ENCODE measurements at regions not wholly inside any gene's neighbourhood (a gene's known extent, or its start where the extent isn't known, plus 50 kb on each side); places are given as distances from the start of the nearest gene placed in this dataset.

DNA sequence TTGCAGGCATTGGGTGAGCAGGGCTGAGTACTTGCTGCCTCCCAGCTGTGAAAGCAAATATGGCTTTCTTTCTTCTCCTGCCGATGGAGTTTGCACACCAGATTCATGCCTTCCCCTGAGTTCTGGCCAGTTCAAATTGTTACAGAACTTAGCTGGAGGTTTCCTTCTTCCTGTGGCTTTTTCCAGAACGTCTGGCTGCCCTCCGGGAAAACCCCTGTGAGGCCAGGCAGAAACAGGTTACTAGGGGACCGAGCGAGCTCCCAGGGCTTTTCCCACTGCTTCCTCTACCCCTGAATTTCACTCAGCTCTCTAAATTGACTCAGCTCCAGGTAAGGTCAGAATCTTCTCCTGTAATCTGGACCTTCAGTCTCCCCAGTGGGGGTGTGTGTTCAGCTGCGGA lies 482.4 kb downstream of the C4orf33 start:
- in situ Hi-C loops (cut with MboI) (no loop called here), intact Hi-C loops (cut with micrococcal nuclease) (no loop called here)
- no TSS peak for BruUV-seq (replicated peaks)
- DNase-seq (ENCODE audit: extremely low read depth in 1 of 4, low spot score in 3 of 4), result no peak
- WGBS (ENCODE audit: insufficient coverage, low coverage, missing lambda C conversion rate), result 6% methylated on average over 6 of the region's 6 CpGs
- H3K9ac ChIP-seq (ENCODE audit: insufficient read depth in 1 of 2, low read depth in 2 of 2, low read length in 2 of 2), result no peak overlapping the region
- no peaks in the 10 kb centered on the region for H3K36me3 ChIP-seq (ENCODE audit: control insufficient read depth, insufficient read depth, low read length)
- no peaks in the 10 kb centered on the region for H3K27me3 ChIP-seq (ENCODE audit: control insufficient read depth in 2 of 2, insufficient read depth in 2 of 2, low read length in 2 of 2)
- no peak overlapping the region for H3K27ac ChIP-seq (ENCODE audit: extremely low read depth, low read depth, low read length)
- H3K79me2 ChIP-seq (ENCODE audit: control insufficient read depth, insufficient read depth, low read length), result no peaks in the 10 kb centered on the region
- TF ChIP-seq MED1 (CRISPR knock-in tag; IDR thresholded peaks at IDR 0.05; ENCODE audit: borderline replicate concordance) (no peak), MBD2 (IDR thresholded peaks at IDR 0.05; ENCODE audit: borderline replicate concordance, low read depth) (no peak), SRF (CRISPR knock-in tag; IDR thresholded peaks at IDR 0.05) (no peak), STAT5A (IDR thresholded peaks at IDR 0.05; ENCODE audit: borderline replicate concordance, low read length) (no peak), SNRNP70 (optimal IDR thresholded peaks at IDR 0.05; ENCODE audit: low read depth, low read length) (no peak), SAFB (IDR thresholded peaks at IDR 0.05; ENCODE audit: borderline replicate concordance, low read depth, low read length) (no peak), ZNF134 (CRISPR knock-in tag; conservative IDR thresholded peaks at IDR 0.05) (no peak), THRAP3 (IDR thresholded peaks at IDR 0.05; ENCODE audit: borderline replicate concordance) (no peak), PRMT5 (CRISPR knock-in tag; IDR thresholded peaks at IDR 0.05) (no peak), ZBTB1 (CRISPR knock-in tag; IDR thresholded peaks at IDR 0.05; ENCODE audit: borderline replicate concordance, low read depth) (no peak), GATA2 (CRISPR knock-in tag; IDR thresholded peaks at IDR 0.05) (no peak), MECOM (CRISPR knock-in tag; IDR thresholded peaks at IDR 0.05) (no peak)
- H3K9me3 ChIP-seq (replicated peaks; ENCODE audit: control insufficient read depth, insufficient read depth, low read depth, low read length), result no peaks in the 10 kb centered on the region
- no peak overlapping the region for H2AFZ ChIP-seq (ENCODE audit: low read depth, low read length)
- no peak overlapping the region for H3K4me3 ChIP-seq
- H3K4me1 ChIP-seq (replicated peaks in 1 of 2; ENCODE audit: control insufficient read depth in 2 of 2, insufficient read depth in 2 of 2, low read length in 2 of 2), result no peaks in the 10 kb centered on the region
- CTCF ChIA-PET (ENCODE audit: low intra/inter-chr PET ratio), result no interaction called here
- no peak for ATAC-seq
- POLR2A ChIA-PET, result no interaction called here
- H3K4me2 ChIP-seq (ENCODE audit: insufficient read depth, low read length), result no peak overlapping the region
- FAIRE-seq, result no peak
- H4K20me1 ChIP-seq (replicated peaks; ENCODE audit: control insufficient read depth, insufficient read depth, low read length), result no peaks in the 10 kb centered on the region
- no peaks in the 10 kb centered on the region for H3K9me1 ChIP-seq (ENCODE audit: control insufficient read depth, insufficient read depth, low read length)
